NOMO-1 treated with DMSO at 0.1 percent for 48 hours (cell line): ENCODE measurements at regions not wholly inside any gene's neighbourhood (a gene's known extent, or its start where the extent isn't known, plus 50 kb on each side); places are given as distances from the start of the nearest gene placed in this dataset.
A peak's percentile ranks its signal among the peaks of the same experiment; 100 is the strongest.

ENCODE experiments used
- DNase-seq: peaks from one replicate; lab custom pipeline; 2025; ENCODE audit not compliant: unreplicated experiment; lab: John Stamatoyannopoulos, UW

DNA sequence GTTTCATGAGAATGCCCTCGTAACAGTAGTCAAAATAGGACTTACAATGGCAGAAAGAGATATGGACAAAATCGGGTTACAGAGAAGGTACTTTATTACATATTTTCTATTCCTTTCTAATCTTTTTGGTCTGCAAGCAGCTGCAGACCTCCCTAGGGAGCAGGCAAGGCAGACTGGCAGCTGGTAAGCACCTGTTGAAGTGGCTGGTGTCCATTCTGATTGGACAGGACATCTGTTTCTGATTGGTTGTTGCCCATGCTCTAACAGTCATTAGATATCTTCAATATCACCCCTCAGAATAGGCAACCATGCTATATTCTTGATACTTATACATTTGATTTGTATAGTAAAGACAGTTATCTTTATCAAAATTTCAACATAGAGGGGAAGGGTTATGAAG lies 606.3 kb downstream of the KCNJ2 start:
- DNase-seq, result no peak

DNA sequence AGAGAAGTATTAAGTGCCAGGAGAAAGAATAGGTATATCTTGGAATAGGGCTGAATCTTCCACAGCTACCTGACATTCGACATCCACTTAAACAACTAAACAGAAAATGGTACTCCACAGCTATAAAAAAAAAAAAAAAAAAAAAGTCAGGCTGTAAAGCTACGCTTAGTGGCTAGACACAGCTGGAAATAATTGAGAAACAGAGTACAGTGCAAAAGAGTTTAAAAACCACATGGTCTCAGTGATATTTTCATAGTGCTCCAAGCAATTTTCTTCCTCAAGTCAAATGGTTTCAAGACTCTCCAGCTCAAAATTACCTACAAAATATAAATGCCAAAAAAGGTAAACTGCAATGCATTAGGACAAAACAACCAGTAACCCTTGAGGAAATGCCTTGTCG lies 607.1 kb downstream of the KCNJ2 start:
- DNase-seq, result no peak

DNA sequence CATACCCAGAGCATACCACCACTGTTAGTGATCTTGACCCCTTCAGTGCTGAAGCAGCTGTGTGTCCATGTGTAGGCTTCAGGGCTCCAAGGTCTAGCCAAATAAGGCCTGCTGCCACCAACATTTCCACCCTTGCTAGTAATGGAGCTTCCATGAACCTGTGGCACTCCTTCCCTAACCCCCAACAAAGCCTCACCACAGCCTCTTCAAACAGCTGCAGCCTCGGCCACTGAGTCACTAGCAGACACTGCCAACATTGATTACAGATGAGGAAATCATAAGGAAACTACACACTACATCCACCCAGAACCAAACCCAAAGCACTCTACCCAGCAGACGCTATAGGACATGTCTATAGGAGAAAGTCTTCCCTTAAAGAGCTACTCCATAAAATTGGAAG lies 610.7 kb downstream of the KCNJ2 start:
- no peak for DNase-seq

DNA sequence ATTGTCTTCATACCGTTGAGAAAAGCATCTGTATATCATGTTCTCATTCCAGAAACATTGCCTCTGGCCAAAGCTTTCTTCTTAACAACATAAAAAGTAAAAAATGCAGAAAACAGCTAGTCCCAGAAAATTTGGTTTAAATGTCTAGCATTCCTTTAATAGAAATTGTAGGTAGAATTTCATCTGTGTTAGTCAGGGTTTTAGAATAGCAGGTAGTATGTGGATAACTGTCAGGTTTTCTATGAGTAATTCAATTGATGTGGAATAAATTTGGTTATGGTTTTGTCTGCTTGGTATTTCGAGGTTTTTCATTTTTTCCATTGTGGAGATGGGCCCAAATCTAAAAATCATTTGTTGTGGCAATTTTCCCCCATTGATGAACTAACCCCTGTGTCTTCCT lies 616.7 kb downstream of the KCNJ2 start:
- DNase-seq, result no peak

DNA sequence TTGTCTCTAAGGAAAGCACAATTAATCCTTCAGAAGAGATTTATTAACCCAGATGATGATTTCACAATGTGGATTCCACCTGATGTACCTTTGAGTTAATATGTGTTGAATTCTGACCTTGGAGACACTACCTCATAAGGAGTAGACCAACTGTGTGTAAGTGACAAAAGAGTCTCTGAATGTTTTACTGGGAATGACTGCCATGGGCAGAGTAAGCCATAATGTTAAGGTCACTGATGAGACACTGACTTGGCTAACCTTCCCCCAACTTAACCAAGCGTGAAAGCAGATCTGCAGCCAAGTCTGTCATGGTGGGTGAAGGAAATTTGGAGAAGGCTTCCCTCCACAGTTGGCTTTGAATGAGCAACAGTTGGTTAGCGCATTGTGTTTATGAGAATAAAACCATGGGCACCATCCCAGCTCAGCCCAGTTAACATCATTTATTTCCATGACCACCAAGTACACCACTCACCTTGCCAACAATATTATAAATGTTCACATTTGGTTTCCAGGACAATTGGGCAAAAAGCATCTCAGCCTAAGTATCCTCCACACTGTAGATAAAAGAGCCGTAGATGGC lies 618.5 kb downstream of the KCNJ2 start:
- DNase-seq, result no peak

DNA sequence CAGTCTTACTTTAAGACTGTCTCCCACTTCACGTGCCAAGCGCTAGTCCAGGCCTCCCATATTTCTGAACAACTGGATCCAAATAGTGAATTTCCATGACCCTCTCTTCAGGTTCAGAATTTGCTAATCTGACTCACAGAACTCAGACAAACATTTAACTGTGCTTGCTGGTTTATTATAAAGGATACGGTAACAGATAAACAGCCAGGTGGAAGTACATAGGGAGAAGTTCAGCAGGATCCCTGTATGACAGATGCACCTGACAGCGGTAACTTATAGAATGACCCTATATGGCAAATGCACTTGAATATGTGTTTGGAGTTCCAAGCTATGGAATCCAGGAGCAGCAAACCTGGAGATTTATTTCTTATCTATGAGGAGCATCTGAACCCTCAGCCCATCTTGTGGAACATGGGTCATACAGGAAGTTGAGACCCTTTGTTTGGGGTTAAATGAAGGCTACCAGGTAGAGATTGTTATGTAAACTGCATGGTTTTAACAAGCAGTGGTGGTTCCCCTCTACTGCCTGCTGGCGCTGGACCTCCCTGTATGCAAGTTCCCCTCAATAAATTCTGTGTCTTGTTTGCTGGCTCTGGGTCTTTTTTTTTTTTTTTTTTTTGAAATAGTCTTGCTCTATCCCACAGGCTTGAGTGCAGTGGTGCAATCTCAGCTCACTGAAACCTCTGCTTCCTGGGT lies 622.6 kb downstream of the KCNJ2 start:
- DNase-seq, result no peak

DNA sequence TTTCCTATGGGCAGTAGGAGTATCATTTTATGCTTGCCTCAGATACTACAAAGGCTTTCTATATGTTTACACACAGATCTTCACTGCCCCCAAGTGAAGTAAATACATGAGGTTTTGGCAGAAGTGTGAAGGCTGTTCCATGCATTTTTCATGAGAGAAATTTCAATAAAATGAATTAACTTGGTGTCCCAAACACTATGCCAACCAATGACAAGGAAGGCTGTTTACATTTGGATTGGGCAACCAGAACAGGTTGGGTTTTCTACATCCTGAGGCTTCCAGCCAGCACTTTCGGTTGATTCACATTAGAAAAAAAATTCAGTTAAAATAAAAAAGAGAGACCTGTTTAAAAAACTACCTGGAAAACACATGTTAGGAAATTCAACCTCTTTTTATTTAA lies 625.4 kb downstream of the KCNJ2 start:
- DNase-seq, result no peak

DNA sequence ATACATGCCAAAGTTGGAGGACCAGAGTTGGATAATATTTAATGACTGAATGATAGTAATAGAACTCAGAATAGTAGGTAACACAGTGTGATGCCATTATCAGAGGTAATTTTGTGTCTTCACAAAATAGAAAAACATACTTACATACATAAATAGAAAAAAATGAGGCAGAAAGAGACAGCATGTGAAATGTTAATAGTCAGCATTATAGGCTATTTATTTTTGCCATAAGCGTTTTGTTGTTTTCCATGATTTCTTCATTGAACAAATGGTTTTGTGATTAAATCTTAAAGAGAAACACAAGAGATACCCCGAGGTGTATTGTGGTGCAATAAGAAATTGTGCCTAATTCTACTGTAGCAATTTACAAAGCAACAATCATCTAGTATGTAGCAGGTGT lies 626.3 kb downstream of the KCNJ2 start:
- no peak for DNase-seq

DNA sequence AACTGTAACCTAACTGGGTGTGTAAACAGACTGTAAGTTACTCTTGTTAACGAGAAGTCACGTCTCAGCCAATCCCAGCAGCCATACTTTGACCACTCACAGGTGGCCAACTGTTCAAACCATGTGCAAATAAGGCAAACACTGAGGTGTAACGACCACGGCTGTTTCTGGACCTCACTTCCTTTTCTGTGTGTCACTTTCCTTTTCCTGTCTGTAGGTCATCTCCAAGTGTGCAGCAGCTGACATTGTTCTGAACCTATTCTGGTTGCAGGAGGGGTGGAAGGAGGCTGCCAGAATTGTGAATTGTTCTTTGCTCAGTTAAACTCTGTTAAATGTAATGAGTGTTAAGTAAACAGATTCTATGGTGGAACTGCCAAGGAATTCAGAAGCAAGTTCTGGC lies 627.4 kb downstream of the KCNJ2 start:
- no peak for DNase-seq

DNA sequence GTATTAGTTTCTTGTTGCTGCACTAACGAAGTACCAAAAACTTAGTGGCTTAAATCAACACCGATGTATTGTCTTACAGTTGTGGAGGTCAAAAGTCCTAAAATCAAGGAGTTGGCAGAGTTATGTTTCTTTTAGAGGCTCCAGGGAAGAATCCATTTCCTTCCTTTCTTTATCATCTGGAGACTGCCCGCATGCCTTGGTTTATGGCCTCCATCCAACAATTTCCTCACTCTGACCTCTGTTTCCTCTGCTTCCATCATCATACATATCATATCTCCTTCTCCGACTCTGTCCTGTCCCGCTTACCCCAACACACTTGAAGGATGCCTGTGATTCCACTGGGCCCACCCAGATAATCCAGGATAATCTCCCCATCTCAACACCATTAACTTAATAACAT lies 627.8 kb downstream of the KCNJ2 start:
- no peak for DNase-seq

DNA sequence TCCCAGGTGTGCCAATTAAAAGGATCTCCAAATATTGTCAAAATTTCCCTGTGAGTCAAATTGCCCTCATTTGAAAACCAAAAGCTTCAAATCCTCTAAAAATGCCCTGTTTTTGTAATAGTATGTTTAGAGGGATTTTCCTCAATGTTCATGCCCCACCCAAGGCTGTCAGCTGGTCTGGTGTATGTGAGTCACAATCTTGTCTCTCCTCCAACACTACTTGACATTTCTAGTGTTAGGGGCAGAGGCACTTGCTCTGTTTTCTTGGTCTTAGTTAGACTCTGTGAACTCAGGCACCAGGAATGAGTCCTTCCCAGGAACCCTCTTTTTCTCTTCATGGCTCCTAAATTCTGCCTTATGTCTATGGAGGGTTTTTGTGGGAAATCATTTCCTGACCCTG lies 634.8 kb downstream of the KCNJ2 start:
- DNase-seq, result no peak

DNA sequence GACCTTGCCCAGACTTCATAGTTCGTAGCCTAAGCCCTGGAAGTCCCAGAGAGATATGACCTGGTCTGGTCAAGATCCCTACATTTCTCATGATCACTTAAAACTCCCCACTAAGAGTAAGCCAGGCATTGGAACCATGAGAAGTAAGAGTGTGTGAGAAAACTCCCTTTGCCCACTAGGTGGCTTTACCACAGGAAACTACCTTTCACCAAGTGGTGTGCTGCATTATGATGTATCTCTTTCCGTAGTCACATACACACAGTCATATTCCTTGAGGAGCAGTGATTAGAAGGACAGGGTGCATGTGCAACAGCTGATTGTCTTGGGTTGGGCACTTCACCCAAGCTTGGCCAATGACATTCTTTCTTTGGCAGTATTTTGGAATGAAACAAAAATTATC lies 639.3 kb downstream of the KCNJ2 start:
- no peak for DNase-seq

DNA sequence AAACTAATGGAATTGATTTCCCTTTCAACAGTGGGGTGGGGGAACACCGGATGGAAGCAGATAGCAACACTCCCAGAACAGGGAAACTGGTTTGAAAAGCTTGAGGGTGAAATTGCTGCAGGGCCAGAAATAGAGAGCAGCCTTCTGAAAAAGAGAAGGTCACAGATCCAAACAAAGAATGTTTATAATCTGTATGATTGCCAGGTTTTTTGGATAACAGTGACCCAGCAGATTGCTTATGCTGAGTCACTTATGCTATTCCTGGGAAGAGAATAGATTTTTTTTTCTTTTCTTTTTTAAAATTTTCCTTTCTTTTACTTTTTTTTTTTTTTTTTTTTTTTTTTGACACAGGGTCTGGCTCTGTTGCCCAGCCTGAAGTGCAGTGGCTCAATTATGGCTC lies 641.3 kb downstream of the KCNJ2 start:
- DNase-seq, result no peak

DNA sequence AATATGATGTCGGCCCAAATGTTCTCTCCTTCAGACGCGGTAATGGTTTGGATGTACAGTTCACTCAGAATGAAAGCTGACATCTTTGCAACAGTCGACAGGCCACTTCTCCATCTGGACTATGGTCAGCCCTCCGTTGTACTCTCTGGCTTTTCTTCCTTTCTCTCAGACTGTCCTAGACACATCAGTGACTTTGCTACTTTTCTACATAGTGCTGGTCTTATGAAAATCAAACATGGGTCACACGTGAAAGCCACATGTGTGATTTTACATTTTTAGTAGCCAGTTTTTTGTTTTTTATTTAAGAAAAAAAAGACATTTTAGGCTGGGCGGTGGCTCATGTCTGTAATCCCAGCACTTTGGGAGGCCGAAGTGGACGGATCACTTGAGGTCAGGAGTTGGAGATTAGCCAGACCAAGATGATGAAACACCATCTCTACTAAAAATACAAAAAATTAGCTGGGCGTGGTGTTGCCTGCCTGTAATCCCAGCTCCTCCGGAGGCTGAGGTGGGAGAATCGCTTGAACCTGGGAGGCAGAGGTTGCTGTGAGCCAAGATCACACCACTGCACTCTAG lies 644.1 kb downstream of the KCNJ2 start:
- no peak for DNase-seq

DNA sequence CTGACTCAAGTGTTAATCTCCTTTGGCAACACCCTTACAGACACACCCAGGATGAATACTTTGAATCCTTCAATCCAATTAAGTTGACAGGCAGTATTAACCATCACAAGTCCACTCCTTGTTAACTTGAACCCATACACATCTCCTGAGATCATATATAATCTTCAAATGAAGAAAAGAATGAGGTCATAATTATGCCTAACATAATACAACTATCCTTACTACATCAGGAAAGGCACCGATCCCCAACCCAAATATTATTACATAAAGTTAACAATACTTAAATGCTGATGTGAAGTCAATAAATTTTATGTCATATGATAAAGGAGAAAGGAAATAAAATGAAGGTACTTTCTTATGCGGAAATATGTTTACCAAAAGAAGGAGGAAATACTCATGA lies 649.9 kb downstream of the KCNJ2 start:
- no peak for DNase-seq

DNA sequence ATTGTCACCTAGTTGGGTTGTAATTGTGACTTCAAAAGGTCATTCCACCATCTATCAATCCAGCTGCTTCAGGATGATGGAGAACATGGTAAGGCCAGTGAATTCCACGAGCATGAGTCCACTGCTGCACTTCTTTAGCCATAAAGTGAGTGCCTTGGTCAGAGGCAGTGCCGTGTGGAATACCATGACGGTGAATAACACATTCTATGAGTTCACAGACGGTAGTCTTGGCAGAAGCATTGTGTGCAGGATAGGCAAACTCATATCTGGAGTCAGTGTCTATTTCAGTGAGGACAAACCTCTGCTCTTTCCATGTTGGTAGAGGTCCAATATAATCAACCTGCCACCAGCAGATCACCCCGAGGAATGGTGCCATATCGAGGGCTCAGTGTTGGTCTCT lies 650.9 kb downstream of the KCNJ2 start:
- DNase-seq, result no peak

DNA sequence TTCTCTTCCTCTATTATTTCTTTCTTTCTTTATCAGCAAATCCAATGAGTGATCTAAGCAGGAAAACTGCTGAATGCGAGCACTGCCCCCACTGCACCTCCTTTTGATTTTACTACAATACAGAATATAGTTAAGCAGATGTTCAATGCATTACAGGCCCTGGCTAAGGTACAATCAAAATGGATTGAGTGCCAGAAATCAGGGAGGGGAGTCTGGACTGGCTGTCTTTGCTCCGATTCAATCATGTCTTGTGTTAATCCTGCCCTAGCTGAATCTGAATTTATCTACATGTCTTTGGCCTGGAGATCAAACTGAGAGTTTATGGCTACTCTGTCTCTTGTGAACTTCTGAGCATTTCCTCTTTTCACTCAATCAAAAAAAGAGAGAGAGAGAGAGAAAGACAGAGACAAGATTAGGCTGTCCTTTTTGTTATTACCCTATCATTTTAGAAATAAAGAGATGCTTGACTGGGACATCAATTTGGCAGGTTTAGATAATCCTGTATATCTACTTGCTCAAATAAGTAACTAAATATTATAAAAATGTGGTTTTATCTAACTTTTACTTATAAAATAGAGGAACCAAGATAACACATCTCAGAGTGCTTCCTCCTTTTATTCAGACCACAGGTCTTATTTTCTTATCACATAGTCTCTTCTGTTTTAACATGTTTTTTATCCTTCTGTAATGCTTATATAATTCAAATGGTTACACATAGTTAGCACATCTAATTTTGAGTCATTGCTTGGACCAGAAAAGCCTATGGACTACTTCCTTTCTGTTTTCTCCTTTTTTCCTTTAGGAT lies 656.2 kb downstream of the KCNJ2 start:
- DNase-seq, result peak; percentile 56

DNA sequence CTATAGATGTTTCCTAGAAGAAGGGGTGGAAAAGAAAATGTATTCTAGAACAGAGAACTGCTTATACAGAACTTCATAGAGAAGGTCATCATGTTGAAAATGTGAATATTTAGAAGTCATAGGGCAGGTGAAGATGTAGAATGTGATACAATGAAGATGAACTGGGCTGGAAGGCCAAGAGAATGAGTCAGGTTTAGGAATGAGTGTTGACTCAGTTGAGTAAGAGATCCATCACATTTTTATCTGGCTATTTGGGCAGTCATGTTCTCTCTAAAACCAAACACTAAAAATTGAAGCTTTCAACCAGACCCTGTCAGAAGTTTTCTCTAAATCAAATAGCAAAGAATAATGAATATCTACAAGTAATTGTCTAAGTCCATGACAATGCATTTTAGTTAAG lies 660.5 kb downstream of the KCNJ2 start:
- no peak for DNase-seq

DNA sequence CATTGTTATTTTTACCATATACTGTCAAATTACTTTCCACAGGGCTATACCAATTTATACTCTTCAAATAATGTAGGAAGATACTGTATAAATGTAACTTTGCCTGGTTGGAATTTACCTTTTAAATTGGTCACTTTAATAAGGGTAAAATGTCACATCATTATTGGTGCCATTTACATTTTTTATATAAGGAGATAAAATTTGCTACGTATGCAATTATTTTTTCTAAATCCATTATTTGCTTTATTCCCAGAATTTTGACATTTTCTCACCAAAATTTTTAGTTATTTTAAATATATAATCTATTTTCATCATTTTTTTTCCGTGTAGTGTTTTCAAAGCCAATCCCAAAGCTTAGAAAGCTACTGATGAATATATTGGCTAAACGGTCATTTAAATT lies 664.7 kb downstream of the KCNJ2 start:
- DNase-seq, result no peak

DNA sequence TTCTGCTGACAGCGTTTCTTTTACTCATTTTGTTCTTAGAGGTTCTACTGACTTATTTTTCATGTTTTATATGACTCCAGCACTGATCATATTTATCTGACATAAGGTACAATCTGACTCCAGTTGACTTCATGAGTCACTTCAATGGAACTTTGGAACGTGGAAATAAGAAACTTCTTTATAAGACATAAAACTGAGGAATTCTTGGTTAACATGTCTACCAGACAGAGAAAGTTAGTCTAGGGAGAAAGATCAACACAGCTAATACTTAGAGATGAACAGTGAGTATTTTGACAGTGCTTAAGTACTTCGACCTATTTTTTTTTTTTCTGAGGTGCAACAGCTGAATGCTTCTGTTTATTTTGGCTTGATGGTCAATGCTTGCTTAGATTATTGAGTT lies 679.5 kb downstream of the KCNJ2 start:
- DNase-seq, result no peak

DNA sequence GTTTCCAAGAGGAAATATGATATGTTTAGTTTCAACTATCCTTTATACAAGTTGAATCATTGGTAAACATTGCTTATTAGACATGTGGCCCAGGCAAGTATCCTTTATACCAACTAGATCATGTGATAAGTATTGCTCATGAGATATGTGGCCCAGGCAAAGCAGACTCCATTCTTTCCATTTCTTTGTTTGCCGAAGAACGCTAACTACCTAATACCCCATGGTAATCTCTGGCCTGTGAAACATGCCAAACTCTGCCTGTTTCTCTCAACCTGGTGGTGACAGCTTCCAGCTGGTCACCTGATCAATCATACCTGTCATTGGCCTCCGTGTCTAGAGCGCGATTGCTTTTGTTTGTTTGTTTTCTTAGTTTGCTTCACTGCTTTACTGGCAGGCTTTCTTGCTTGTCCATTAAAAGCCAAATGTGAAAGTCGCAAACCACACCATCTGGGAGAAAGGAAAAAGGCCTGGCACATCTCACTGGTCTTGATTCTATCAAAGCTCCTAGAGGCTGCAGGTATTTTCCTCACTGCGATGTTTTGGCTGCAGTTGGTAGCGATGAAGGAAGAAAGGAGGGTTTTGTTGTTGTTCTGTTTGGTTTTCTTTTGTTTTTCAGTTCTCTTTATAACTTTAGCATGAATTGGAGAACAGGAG lies 686.2 kb downstream of the KCNJ2 start:
- DNase-seq, result no peak

DNA sequence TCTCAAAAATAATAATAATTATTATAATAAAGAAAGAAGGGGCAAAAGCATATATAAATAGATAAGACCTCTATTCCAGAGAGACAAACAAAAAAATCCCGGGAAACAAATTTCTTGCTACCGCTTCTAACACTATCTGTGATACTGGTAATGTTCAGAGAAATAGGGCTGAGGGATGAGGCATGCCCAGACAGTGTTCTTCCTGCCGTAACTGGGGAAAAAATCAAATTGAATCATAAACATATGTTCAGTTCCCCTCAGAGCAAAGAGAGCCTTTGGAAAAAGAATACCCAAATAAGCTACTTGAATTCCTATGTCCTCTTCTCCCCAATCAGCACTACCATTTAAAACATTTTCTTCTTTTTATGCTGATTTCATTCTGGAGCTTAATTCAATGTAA lies 688.0 kb downstream of the KCNJ2 start:
- no peak for DNase-seq
